OCI-LY1 (cell line): ENCODE measurements at regions not wholly inside any gene's neighbourhood (a gene's known extent, or its start where the extent isn't known, plus 50 kb on each side); places are given as distances from the start of the nearest gene placed in this dataset.

Experiments used
- H2AFZ ChIP-seq: fragments of 200-600 bp; sonication (generic), shearing (Covaris generic); 2 replicates; pipeline ENCODE4 v1.6.0; 2014; ENCODE audit warnings: antibody characterized with exemption, mild to moderate bottlenecking, low read length
- H3F3A ChIP-seq: fragments of 200-600 bp; sonication (generic), shearing (Covaris generic); 2 replicates; pipeline ENCODE4 v1.6.0; 2014; ENCODE audit warnings: mild to moderate bottlenecking, antibody characterized with exemption, low read length, moderate library complexity; ENCODE audit not compliant: insufficient read depth
- H3K27ac ChIP-seq: fragments of 200-600 bp; sonication (generic); 2 replicates; pipeline ENCODE4 v1.5.1; 2014; ENCODE audit warnings: low read length, mixed run types, mild to moderate bottlenecking, low read depth; ENCODE audit not compliant: poor library complexity, severe bottlenecking
- H3K27me3 ChIP-seq: fragments of 200-600 bp; sonication (generic); 2 replicates; pipeline ENCODE4 v1.6.0; 2014; ENCODE audit warnings: antibody characterized with exemption, mild to moderate bottlenecking, low read length, moderate library complexity; ENCODE audit not compliant: insufficient read depth
- H3K36me3 ChIP-seq: fragments of 200-600 bp; sonication (generic); 2 replicates; pipeline ENCODE4 v1.6.1; 2014; ENCODE audit warnings: mild to moderate bottlenecking, antibody characterized with exemption, low read length, moderate library complexity, mixed read lengths; ENCODE audit not compliant: insufficient read depth
- H3K4me1 ChIP-seq: fragments of 200-600 bp; sonication (generic); 2 replicates; pipeline ENCODE4 v1.5.1; 2014; ENCODE audit warnings: mild to moderate bottlenecking, low read length, moderate library complexity; ENCODE audit not compliant: insufficient read depth, severe bottlenecking
- H3K4me2 ChIP-seq: fragments of 200-600 bp; sonication (generic), shearing (Covaris generic); 2 replicates; pipeline ENCODE4 v1.6.1; 2014; ENCODE audit warnings: low read length
- H3K4me3 ChIP-seq: fragments of 200-600 bp; sonication (generic); 2 replicates; pipeline ENCODE4 v1.5.1; 2014; ENCODE audit warnings: low read length, low read depth, mild to moderate bottlenecking, mixed read lengths; ENCODE audit not compliant: poor library complexity, severe bottlenecking
- H3K79me2 ChIP-seq: fragments of 200-600 bp; shearing (Covaris generic); 2 replicates; pipeline ENCODE4 v1.6.1; 2016; ENCODE audit warnings: mixed run types, low read length, mixed read lengths; ENCODE audit not compliant: insufficient read depth
- H3K9ac ChIP-seq: fragments of 200-600 bp; sonication (generic), shearing (Covaris generic); 2 replicates; pipeline ENCODE4 v1.6.1; 2014; ENCODE audit warnings: mild to moderate bottlenecking, low read length, mixed read lengths
- H3K9me2 ChIP-seq: fragments of 200-600 bp; sonication (generic), shearing (Covaris generic); 2 replicates; pipeline ENCODE4 v1.6.1; 2014; ENCODE audit warnings: low read depth, mild to moderate bottlenecking, low read length, mixed read lengths
- H3K9me3 ChIP-seq: fragments of 200-600 bp; shearing (Covaris generic); 2 replicates; pipeline ENCODE4 v1.6.1; 2014; ENCODE audit warnings: low read length, mixed read lengths
- H4K20me1 ChIP-seq: fragments of 200-600 bp; sonication (generic), shearing (Covaris generic); 2 replicates; pipeline ENCODE4 v1.6.0; 2016; ENCODE audit warnings: mild to moderate bottlenecking, low read length; ENCODE audit not compliant: insufficient read depth
- CTCF ChIP-seq: fragments of 200-600 bp; sonication (generic), shearing (Covaris generic); IDR thresholded peaks from 2 replicates; pipeline ENCODE4 v1.5.1; 2017; ENCODE audit warnings: mild to moderate bottlenecking, antibody characterized with exemption, low read length, moderate library complexity, mixed read lengths
- EZH2 ChIP-seq: fragments of 200-600 bp; sonication (generic), shearing (Covaris generic); IDR thresholded peaks from 2 replicates; pipeline ENCODE4 v1.8.0; 2017; ENCODE audit warnings: borderline replicate concordance, mixed run types, mild to moderate bottlenecking, antibody characterized with exemption, low read length, moderate library complexity, mixed read lengths

DNA sequence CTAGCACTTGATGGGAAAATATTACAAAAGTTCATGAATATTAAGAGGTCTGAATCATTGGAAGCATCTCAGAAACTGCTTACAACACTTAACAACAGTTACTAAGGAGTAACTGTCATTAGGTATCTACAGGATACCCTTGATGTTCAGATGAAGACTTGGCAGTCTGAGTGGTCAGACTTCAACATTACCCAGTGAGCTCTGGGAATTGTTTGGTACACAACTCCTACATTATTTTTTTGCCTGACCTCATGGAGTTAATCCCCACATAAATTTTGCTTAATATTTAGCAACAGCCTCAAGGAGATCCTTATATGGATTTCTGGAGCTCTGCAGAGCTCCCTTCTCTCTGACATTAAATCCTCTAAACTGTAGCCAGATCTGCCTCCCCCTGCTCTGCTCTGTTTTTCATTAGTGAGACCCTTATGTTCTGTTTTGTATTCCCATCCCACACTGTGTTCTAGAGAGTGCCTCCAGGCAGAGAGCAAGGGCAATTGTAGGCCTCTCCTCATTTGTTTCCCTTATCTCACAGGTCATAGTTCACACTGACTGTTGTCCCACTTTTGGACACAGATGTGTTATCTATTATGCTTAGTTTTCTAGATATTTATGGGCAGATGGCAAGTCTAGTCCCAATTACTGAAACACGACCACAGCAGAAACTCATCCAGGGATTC lies 368.8 kb downstream of the GASK1B start:
- no peak overlapping the region for H3K9ac ChIP-seq
- no peak overlapping the region for H3K4me3 ChIP-seq
- no peaks in the 10 kb centered on the region for H3K27me3 ChIP-seq
- H3K4me2 ChIP-seq, result no peak overlapping the region
- 0 out of 2 replicates have a peak, but pooled peaks cover 5% of the 10 kb centered on the region for H3K9me2 ChIP-seq
- H3K27ac ChIP-seq, result no peak overlapping the region
- TF ChIP-seq CTCF (no peak), EZH2 (no peak)
- H3F3A ChIP-seq, result no peaks in the 10 kb centered on the region
- no peaks in the 10 kb centered on the region for H3K4me1 ChIP-seq
- no peaks in the 10 kb centered on the region for H3K36me3 ChIP-seq
- H2AFZ ChIP-seq, result no peak overlapping the region
- no peaks in the 10 kb centered on the region for H4K20me1 ChIP-seq
- H3K79me2 ChIP-seq, result no peaks in the 10 kb centered on the region
- no peaks in the 10 kb centered on the region for H3K9me3 ChIP-seq

- H3K4me2 ChIP-seq, result no peak overlapping the region
- H3K9ac ChIP-seq, result no peak overlapping the region
- H3K4me1 ChIP-seq, result no peaks in the 10 kb centered on the region
- TF ChIP-seq EZH2, result no peak
- TF ChIP-seq CTCF, result no peak
- no peaks in the 10 kb centered on the region for H3K36me3 ChIP-seq
- H2AFZ ChIP-seq, result no peak overlapping the region
- H3K4me3 ChIP-seq, result no peak overlapping the region
- no peaks in the 10 kb centered on the region for H4K20me1 ChIP-seq
- no peaks in the 10 kb centered on the region for H3K9me3 ChIP-seq
- no peaks in the 10 kb centered on the region for H3K27me3 ChIP-seq
- H3F3A ChIP-seq, result no peaks in the 10 kb centered on the region
- H3K27ac ChIP-seq, result no peak overlapping the region
- no peaks in the 10 kb centered on the region for H3K79me2 ChIP-seq
- H3K9me2 ChIP-seq, result 0 out of 2 replicates have a peak, but pooled peaks cover 5% of the 10 kb centered on the region
Measured at GRCh38 chr4:157803421-157803820, 369.4 kb downstream of the GASK1B start.

GRCh38 chr4:157795495-157795894 lies 377.3 kb downstream of the GASK1B start:
- Histone ChIP-seq H3K27me3 (no peaks in the 10 kb centered on the region), H3K4me1 (no peaks in the 10 kb centered on the region), H3K36me3 (no peaks in the 10 kb centered on the region), H3F3A (no peaks in the 10 kb centered on the region), H3K4me2 (no peak overlapping the region), H4K20me1 (no peaks in the 10 kb centered on the region), H3K27ac (no peak overlapping the region), H3K4me3 (no peak overlapping the region), H3K9ac (no peak overlapping the region), H2AFZ (no peak overlapping the region), H3K9me3 (no peaks in the 10 kb centered on the region), H3K9me2 (no peaks in the 10 kb centered on the region; the same call in 1 of the 2 replicates), H3K79me2 (no peaks in the 10 kb centered on the region)
- TF ChIP-seq CTCF (no peak), EZH2 (no peak)
